A673 (cell line): ENCODE measurements at regions not wholly inside any gene's neighbourhood (a gene's known extent, or its start where the extent isn't known, plus 50 kb on each side); places are given as distances from the start of the nearest gene placed in this dataset.

Source experiments
- CTCF ChIP-seq: fragments of 300-800, 200-600 bp; sonication (generic); conservative IDR thresholded peaks from 2 replicates; pipeline ENCODE4 v1.5.1; 2017; ENCODE audit warnings: low read depth, mild to moderate bottlenecking, antibody characterized with exemption, low read length, moderate library complexity, mixed read lengths
- EZH2 ChIP-seq: fragments of 200-600 bp; sonication (generic); IDR thresholded peaks from 2 replicates; pipeline ENCODE4 v1.6.1; 2017; ENCODE audit warnings: borderline replicate concordance, low read depth, mild to moderate bottlenecking, mixed read lengths, antibody characterized with exemption, low read length; ENCODE audit not compliant: poor library complexity, severe bottlenecking

DNA sequence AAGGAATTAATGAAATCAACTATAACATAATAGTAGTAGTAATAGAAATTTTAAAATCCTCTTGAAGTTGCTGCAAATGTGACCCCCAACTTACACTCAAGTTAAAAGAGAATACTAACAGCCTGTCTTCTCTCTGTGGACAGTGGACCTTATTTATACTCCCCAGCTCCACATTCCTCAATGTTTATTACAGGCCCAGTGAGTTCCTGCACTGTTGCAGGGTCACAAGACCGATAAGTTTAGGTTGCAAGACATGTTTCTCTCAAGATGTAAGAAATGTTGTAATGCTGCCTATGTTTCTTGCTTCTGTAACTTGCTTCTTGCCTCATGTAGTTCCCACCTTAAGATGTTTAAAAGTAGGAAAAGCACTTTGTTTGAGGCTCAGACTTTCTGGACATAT, 888.1 kb downstream of the PDCD6IP start:
- TF ChIP-seq CTCF (no peak), EZH2 (no peak)
